GM12875 (cell line): ENCODE measurements at regions not wholly inside any gene's neighbourhood (a gene's known extent, or its start where the extent isn't known, plus 50 kb on each side); places are given as distances from the start of the nearest gene placed in this dataset.

ENCODE experiments used
- H3K4me3 ChIP-seq: one replicate; pipeline ENCODE4 v1.5.1; 2011; ENCODE audit warnings: low read depth, low read length, control low read depth
- CTCF ChIP-seq: IDR thresholded peaks from 2 replicates; pipeline ENCODE4 v1.5.1; 2011; ENCODE audit warnings: low read depth, mild to moderate bottlenecking, control low read depth, inconsistent platforms, low read length, moderate library complexity, borderline replicate concordance; ENCODE audit not compliant: insufficient read depth

- no peak for TF ChIP-seq CTCF
Measured at GRCh38 chr17:77894126-77894956, 64.2 kb upstream of the TNRC6C start.

GRCh38 chr17:77897741-77898301 lies 60.7 kb upstream of the TNRC6C start:
- no peak overlapping the region for H3K4me3 ChIP-seq
- no peak for TF ChIP-seq CTCF

More at GRCh38 chr17:77894126-77894956, 64.2 kb upstream of the TNRC6C start:
- no peak overlapping the region for H3K4me3 ChIP-seq

- H3K4me3 ChIP-seq: no peak overlapping the region
- TF ChIP-seq CTCF: no peak
Measured at GRCh38 chr17:77898521-77899434, 59.7 kb upstream of the TNRC6C start.

- no peak for TF ChIP-seq CTCF
- no peak overlapping the region for H3K4me3 ChIP-seq
Measured at GRCh38 chr17:77899498-77899897, 59.0 kb upstream of the TNRC6C start.

- H3K4me3 ChIP-seq: no peak overlapping the region
- TF ChIP-seq CTCF: no peak
Measured at GRCh38 chr17:77901481-77901880, 57.0 kb upstream of the TNRC6C start.

- no peak for TF ChIP-seq CTCF
- no peak overlapping the region for H3K4me3 ChIP-seq
Measured at GRCh38 chr17:77905266-77905665, 53.2 kb upstream of the TNRC6C start.
